ENCODE measurements at regions not wholly inside any gene's neighbourhood (a gene's known extent, or its start where the extent isn't known, plus 50 kb on each side); places are given as distances from the start of the nearest gene placed in this dataset.

DNA sequence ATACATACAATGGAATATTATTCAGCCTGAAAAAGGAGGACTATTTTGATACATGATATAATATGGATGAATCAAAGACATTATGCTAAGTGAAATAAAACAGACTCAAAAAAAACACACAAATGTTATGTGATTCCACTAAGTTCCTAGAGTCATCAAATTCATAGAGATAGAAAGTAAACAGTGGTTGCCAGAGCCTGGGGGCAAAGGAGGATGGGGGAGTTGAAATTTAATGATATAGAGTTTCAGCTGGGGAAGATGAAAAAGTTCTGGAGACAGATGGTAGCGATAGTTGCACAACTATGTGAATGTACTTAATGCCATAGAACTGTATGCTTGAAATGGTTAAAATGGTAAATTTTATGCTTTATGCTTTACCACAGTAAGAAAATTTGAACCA lies 119.7 kb downstream of the METTL4 start:
- no peaks in the 10 kb centered on the region for H3K36me3 ChIP-seq (ENCODE audit: control insufficient read depth, insufficient read depth, low read length)
- POLR2A ChIA-PET = no interaction called here
- Mint-ChIP-seq H3K27ac (ENCODE audit: unreplicated experiment) (no peak overlapping the region), H3K36me3 (ENCODE audit: insufficient read depth, unreplicated experiment) (no peaks in the 10 kb centered on the region), H3K9me3 (ENCODE audit: unreplicated experiment) (no peaks in the 10 kb centered on the region), H3K27me3 (ENCODE audit: insufficient read depth, unreplicated experiment) (no peaks in the 10 kb centered on the region), H3K4me1 (ENCODE audit: low read depth, unreplicated experiment) (no peaks in the 10 kb centered on the region), H3K4me3 (ENCODE audit: unreplicated experiment) (no peak overlapping the region)
- no peaks in the 10 kb centered on the region for H3K4me1 ChIP-seq
- intact Hi-C loops (cut with micrococcal nuclease; ENCODE audit: unreplicated experiment) = no loop called here
- no peak overlapping the region for H3K4me3 ChIP-seq (ENCODE audit: low read depth, low read length)
- no TSS peak for BruUV-seq (replicated peaks)
- CTCF ChIA-PET = no interaction called here
- H3K9me3 ChIP-seq = no peaks in the 10 kb centered on the region
- TF ChIP-seq, protein P1, sequence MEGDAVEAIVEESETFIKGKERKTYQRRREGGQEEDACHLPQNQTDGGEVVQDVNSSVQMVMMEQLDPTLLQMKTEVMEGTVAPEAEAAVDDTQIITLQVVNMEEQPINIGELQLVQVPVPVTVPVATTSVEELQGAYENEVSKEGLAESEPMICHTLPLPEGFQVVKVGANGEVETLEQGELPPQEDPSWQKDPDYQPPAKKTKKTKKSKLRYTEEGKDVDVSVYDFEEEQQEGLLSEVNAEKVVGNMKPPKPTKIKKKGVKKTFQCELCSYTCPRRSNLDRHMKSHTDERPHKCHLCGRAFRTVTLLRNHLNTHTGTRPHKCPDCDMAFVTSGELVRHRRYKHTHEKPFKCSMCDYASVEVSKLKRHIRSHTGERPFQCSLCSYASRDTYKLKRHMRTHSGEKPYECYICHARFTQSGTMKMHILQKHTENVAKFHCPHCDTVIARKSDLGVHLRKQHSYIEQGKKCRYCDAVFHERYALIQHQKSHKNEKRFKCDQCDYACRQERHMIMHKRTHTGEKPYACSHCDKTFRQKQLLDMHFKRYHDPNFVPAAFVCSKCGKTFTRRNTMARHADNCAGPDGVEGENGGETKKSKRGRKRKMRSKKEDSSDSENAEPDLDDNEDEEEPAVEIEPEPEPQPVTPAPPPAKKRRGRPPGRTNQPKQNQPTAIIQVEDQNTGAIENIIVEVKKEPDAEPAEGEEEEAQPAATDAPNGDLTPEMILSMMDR (IDR thresholded peaks at IDR 0.05; ENCODE audit: insufficient read depth in 1 of 2, low read depth in 1 of 2, low read length in 1 of 2, severe bottlenecking in 1 of 2, unreplicated experiment in 1 of 2) = no peak
- DNase-seq = no peak
- no peaks in the 10 kb centered on the region for H3K27me3 ChIP-seq (replicated peaks; ENCODE audit: control insufficient read depth, insufficient read depth, low read length)

DNA sequence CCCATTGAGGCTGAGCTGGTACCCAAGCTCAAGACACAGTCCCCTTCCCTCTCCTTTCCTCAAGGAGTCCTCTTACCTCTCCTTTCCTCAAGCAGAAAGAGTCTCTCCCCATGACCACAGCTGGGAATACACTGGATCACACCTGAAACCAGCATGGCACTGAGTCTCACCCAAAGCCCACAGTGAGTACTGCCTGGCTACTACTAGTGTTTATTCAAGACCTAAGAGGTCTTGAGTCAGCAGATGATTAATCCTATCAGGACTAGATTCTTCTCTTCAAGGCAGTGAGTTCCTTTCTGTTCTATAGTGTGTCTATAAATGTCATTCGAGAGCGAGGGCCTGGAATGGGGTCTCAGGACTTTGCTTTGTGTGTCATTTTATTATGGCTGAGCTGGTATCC lies 111.4 kb downstream of the METTL4 start:
- no peak for DNase-seq
- H3K27me3 ChIP-seq (replicated peaks; ENCODE audit: control insufficient read depth, insufficient read depth, low read length) = no peaks in the 10 kb centered on the region
- H3K36me3 Mint-ChIP-seq (ENCODE audit: insufficient read depth, unreplicated experiment) = no peaks in the 10 kb centered on the region
- BruUV-seq (replicated peaks) = no TSS peak
- no peak overlapping the region for H3K4me3 Mint-ChIP-seq (ENCODE audit: unreplicated experiment)
- intact Hi-C loops (cut with micrococcal nuclease; ENCODE audit: unreplicated experiment) = no loop called here
- TF ChIP-seq, protein P1 (IDR thresholded peaks at IDR 0.05; ENCODE audit: insufficient read depth in 1 of 2, low read depth in 1 of 2, low read length in 1 of 2, severe bottlenecking in 1 of 2, unreplicated experiment in 1 of 2) = no peak
- no peaks in the 10 kb centered on the region for H3K36me3 ChIP-seq (ENCODE audit: control insufficient read depth, insufficient read depth, low read length)
- ChIA-PET POLR2A (interaction anchor here (0.6 kb wide), 1 partner anchor 8 kb away, joined by 3 read pairs; no protein-coding TSS in a partner anchor), CTCF (no interaction called here)
- H3K4me1 Mint-ChIP-seq (ENCODE audit: low read depth, unreplicated experiment) = no peaks in the 10 kb centered on the region
- peaks cover 9% of the 10 kb centered on the region for H3K9me3 Mint-ChIP-seq (ENCODE audit: unreplicated experiment)
- no peaks in the 10 kb centered on the region for H3K4me1 ChIP-seq
- no peak overlapping the region for H3K4me3 ChIP-seq (ENCODE audit: low read depth, low read length)
- no peak overlapping the region for H3K27ac Mint-ChIP-seq (ENCODE audit: unreplicated experiment)
- peaks cover 5% of the 10 kb centered on the region for H3K27me3 Mint-ChIP-seq (ENCODE audit: insufficient read depth, unreplicated experiment)
- H3K9me3 ChIP-seq = no peaks in the 10 kb centered on the region

DNA sequence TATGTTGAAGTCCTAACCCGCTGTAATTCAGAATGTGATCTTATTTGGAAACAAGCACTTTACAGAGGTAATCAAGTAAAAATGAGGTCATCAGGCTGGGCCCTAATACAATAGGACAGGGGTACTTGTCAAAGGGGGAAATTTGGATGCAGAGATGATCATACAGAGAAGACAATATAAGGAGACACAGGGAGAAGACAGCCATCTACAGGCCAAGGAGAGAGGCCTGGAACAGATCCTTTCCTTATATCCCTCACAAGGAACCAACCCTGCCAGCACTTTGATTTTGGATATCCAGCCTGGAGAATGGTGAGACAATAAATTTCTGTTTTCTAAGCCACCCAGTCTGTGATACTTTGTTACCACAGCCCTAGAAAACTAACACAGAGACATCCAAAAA lies 104.3 kb downstream of the METTL4 start:
- Histone ChIP-seq H3K4me1 (no peaks in the 10 kb centered on the region), H3K36me3 (ENCODE audit: control insufficient read depth, insufficient read depth, low read length) (no peaks in the 10 kb centered on the region), H3K4me3 (ENCODE audit: low read depth, low read length) (no peak overlapping the region), H3K27me3 (replicated peaks; ENCODE audit: control insufficient read depth, insufficient read depth, low read length) (no peaks in the 10 kb centered on the region), H3K9me3 (no peaks in the 10 kb centered on the region)
- Mint-ChIP-seq H3K36me3 (ENCODE audit: insufficient read depth, unreplicated experiment) (no peaks in the 10 kb centered on the region), H3K4me1 (ENCODE audit: low read depth, unreplicated experiment) (no peaks in the 10 kb centered on the region), H3K9me3 (ENCODE audit: unreplicated experiment) (no peaks in the 10 kb centered on the region), H3K4me3 (ENCODE audit: unreplicated experiment) (no peak overlapping the region), H3K27me3 (ENCODE audit: insufficient read depth, unreplicated experiment) (peaks cover 15% of the 10 kb centered on the region), H3K27ac (ENCODE audit: unreplicated experiment) (no peak overlapping the region)
- TF ChIP-seq, protein P1 (IDR thresholded peaks at IDR 0.05; ENCODE audit: insufficient read depth in 1 of 2, low read depth in 1 of 2, low read length in 1 of 2, severe bottlenecking in 1 of 2, unreplicated experiment in 1 of 2) = no peak
- DNase-seq = no peak
- ChIA-PET POLR2A (no interaction called here), CTCF (no interaction called here)
- no TSS peak for BruUV-seq (replicated peaks)
- intact Hi-C loops (cut with micrococcal nuclease; ENCODE audit: unreplicated experiment) = no loop called here

All from Caco-2 (cell line).